ENCODE measurements at regions not wholly inside any gene's neighbourhood (a gene's known extent, or its start where the extent isn't known, plus 50 kb on each side); places are given as distances from the start of the nearest gene placed in this dataset.

DNA sequence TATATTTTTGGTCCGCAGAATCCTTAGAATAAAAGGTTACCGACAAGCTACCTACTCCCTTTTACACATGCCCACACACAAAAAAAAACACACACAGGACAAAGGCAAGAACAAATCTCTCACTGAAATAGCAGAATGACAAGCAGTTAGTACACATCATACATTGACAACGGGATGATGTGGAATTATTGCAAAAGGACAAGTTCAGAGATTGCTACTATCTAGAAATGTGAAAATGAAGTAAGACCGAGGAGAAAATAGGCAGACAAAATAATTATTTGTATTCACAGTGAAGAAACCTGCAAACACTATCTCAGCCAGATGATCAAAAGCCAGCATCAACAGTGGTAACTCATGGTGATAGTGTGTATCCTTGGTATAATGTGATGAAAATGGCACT, 112.2 kb upstream of the C3orf80 start:
- TF ChIP-seq CTCF (IDR thresholded peaks at IDR 0.05; ENCODE audit: low read depth, low read length, missing input control) (no peak), SP1 (IDR thresholded peaks at IDR 0.05) (no peak), RAD21 (IDR thresholded peaks at IDR 0.05) (no peak), RXRA (IDR thresholded peaks at IDR 0.05) (peak in 1 of 2 donors; percentile 74), EGR1 (IDR thresholded peaks at IDR 0.05; ENCODE audit: low read depth in 2 of 2) (no peak), TAF1 (conservative IDR thresholded peaks at IDR 0.05) (no peak), JUND (IDR thresholded peaks at IDR 0.05) (peak in 1 of 2 donors; percentile 32), ZBTB33 (IDR thresholded peaks at IDR 0.05) (peak; percentile 50), FOXA1 (IDR thresholded peaks at IDR 0.05) (no peak), YY1 (IDR thresholded peaks at IDR 0.05) (peak; percentile 29), GABPA (IDR thresholded peaks at IDR 0.05 in 1 of 2, conservative IDR thresholded peaks at IDR 0.05 in 1 of 2) (no peak)
- TF ChIP-seq, protein P1, sequence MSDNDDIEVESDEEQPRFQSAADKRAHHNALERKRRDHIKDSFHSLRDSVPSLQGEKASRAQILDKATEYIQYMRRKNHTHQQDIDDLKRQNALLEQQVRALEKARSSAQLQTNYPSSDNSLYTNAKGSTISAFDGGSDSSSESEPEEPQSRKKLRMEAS (IDR thresholded peaks at IDR 0.05), result peak; percentile 25
- TF ChIP-seq, protein P2, sequence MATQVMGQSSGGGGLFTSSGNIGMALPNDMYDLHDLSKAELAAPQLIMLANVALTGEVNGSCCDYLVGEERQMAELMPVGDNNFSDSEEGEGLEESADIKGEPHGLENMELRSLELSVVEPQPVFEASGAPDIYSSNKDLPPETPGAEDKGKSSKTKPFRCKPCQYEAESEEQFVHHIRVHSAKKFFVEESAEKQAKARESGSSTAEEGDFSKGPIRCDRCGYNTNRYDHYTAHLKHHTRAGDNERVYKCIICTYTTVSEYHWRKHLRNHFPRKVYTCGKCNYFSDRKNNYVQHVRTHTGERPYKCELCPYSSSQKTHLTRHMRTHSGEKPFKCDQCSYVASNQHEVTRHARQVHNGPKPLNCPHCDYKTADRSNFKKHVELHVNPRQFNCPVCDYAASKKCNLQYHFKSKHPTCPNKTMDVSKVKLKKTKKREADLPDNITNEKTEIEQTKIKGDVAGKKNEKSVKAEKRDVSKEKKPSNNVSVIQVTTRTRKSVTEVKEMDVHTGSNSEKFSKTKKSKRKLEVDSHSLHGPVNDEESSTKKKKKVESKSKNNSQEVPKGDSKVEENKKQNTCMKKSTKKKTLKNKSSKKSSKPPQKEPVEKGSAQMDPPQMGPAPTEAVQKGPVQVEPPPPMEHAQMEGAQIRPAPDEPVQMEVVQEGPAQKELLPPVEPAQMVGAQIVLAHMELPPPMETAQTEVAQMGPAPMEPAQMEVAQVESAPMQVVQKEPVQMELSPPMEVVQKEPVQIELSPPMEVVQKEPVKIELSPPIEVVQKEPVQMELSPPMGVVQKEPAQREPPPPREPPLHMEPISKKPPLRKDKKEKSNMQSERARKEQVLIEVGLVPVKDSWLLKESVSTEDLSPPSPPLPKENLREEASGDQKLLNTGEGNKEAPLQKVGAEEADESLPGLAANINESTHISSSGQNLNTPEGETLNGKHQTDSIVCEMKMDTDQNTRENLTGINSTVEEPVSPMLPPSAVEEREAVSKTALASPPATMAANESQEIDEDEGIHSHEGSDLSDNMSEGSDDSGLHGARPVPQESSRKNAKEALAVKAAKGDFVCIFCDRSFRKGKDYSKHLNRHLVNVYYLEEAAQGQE (IDR thresholded peaks at IDR 0.05), result peak; percentile 14

Measured in liver (tissue), 3 donors.